Femur (tissue), 1 donor: ENCODE measurements at regions not wholly inside any gene's neighbourhood (a gene's known extent, or its start where the extent isn't known, plus 50 kb on each side); places are given as distances from the start of the nearest gene placed in this dataset.

Experiments
- DNase-seq: peaks from one replicate; pipeline ENCODE4 v3.0.0-alpha.2; 2017

DNA sequence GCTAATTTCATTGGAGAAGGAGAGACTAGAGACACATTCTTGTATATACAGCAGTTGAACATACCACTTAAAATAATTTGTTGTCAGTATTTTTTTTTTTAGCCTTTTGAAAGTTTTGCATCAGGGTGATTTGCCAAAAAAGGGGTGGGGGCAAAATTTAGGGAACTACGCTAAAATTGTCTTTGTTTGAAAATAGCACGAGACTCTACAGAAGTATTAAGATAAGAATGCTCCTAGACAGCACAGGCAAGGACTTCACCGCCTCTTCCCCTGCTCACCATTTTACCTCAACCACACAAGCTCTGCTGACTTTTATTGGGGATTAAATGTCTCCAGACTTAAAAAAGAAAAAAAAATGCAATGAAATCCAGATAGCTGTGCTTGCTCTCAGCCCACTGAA lies 236.1 kb upstream of the USP25 start:
- no peak for DNase-seq

DNA sequence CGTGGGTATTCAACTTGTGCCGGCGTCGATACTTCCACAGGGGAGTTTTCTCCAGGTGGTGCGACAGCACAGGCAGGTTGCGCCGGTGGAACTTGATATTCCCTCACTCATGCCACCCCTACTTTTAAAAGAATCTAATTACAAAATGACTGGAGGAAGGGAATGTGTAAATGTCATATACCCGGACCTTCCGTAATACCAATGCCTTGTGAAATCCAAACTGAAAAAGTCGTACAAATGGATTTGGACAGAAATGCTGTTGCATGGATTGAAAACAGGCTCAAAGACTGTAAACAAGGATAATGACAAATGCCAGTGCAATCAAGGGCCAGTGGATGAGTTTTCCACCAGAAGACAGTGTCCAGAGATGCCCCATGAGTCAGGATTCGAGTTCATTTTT lies 235.3 kb upstream of the USP25 start:
- no peak for DNase-seq

GRCh38 chr21:15495965-15496364 lies 233.8 kb upstream of the USP25 start:
- DNase-seq: no peak

DNA sequence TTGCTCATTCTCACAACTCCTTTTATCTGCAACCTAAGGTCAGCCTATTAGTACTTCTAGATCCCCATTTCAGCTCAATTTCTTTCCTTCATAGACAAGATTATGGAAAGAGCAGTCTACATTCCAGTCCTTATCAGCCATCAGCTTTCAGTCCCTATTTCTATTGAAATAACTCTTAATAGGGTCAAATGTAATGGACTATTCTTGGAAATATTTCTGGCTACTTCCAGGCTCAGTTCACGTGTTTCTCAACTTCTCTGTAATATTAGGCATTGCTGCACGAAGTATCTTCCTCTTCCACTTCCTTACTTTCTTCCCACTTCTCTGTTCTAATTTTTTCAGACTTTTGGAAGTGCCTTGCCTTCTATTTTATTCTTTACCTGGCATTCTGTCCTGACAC lies 232.9 kb upstream of the USP25 start:
- DNase-seq: no peak

DNA sequence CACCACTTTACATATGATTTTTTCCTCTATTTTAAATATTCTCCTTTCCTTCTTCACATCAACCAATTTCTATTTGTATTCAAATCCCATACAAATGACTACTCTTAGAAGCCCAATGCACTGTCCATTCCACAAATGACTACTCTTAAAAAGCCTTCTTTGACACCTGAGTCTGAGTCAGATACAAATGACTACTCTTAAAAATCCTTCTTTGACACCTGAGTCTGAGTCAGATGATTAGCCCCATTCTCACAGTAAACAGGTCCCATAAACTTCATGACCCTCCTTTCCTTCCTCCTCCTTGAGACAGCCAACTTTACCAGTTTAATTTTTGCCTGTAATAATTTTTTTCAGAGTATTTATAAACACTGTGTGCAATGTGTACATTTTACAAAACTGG lies 231.3 kb upstream of the USP25 start:
- no peak for DNase-seq

DNA sequence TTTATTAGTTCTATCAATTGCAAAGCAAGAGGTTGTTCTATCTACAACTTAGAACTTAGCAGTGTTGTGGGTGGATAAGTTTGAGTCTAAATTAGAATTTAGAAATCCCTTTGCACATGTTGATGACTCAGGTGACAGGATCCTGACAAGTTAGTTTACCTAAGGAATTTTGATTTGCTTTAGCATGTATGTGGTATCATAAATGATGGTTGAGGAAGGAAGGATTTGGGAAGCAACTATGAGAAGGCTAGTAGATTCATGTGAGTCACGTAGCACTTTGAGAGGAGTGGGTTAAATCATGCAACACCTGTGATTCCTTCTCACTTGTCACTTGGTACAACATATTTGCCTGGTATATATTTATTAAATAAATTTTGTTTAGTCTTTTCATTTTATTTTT lies 223.7 kb upstream of the USP25 start:
- no peak for DNase-seq

DNA sequence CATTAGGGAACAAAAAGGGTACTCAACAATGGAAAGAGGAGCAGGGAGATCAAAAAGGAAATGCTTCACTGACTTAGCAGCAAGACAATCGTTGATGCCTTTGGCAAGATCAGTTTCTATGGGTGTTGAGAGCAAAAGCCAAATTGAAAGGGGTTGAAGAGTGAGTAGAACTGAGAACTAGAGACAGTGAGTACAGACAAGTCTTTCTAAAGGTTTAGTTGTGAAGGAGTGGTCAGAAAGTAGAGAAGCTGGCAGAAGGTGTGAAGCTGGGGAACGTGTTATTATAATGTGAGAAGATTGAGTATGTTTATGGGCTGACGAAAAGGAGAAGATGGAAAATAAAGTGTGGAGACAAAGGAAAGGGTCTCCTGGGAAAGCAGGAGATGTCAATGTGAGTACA lies 221.2 kb upstream of the USP25 start:
- no peak for DNase-seq

DNA sequence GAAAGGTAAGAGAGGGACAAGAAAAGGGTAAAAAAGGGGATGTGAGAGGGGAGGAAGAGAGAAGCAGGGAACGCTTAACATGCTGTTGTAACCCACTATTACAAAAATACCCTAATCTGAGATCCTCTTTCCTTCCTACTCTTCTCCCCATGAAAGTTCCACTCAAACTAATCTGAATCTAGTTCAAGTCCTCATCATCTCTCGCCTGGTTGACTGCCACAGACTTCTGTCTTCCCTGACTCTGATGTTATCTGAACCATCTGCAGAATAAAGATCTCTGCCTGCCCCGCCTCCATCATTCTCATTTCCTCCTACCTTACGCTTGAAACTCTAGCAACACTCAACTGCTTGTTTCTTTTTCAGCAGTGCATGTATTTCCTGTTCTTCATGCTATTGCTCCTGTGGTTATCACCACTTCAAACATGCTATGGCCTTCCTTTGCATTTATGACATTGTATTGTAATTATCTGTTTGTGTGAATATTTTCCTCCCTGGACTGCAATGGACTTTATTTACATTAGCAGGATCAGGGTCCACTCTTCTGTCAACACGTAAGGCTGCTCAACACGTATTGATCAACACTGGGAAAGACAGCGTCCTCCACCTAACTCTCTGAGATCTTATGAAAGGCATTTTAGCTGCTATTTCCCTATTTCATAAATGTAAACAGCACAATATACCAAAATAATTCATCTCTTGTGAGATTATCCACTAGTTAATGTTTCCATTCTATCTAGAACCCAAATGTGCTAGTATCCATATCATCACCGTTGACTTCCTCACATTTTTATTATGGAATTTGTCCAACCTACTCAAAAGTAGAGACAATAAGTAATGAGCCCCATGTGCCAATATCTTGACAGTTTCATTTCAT lies 215.5 kb upstream of the USP25 start:
- no peak for DNase-seq

DNA sequence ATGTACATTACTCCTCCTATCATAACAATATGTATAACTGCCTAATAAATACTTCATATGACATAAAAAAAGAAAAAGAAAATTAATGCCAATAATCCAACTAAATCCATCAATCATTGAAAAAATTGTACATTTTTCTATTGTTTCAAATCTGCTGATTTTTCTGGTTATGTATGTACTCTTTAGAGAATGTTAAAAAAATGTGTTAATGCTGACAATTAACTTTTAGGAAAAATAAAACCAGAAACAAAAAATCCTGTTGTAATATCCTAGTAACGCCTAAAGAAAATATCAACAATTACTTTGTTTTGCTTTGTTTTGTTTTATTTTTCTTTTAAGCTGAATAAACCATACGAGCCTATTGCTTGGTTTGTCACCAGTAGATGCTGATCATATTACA lies 213.9 kb upstream of the USP25 start:
- no peak for DNase-seq

DNA sequence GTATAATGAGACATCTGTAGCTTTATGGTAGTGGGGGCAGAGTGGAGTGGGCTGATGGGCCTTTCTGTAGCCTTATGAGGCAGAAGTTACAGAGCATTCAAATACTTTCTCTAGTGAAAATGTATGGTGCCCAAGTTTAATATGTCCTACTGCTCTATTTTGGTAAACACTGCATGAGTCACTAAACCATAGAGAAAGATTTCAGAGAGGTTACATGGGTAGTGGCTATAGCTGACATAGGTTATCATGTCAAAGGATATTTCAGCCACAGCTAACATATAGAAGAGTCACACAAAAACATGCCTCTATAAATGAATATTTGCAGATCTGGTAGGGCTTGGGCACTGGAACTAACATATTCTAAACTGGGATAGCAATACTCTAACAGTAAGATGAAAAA lies 212.4 kb upstream of the USP25 start:
- DNase-seq: no peak

- no peak for DNase-seq
Measured at GRCh38 chr21:15520811-15521643, 208.8 kb upstream of the USP25 start.

- no peak for DNase-seq
Measured at GRCh38 chr21:15521644-15522001, 208.2 kb upstream of the USP25 start.

GRCh38 chr21:15522148-15522547 lies 207.6 kb upstream of the USP25 start:
- DNase-seq: no peak

- no peak for DNase-seq
Measured at GRCh38 chr21:15524855-15525254, 204.9 kb upstream of the USP25 start.

GRCh38 chr21:15526798-15527197 lies 203.0 kb upstream of the USP25 start:
- DNase-seq: no peak

DNA sequence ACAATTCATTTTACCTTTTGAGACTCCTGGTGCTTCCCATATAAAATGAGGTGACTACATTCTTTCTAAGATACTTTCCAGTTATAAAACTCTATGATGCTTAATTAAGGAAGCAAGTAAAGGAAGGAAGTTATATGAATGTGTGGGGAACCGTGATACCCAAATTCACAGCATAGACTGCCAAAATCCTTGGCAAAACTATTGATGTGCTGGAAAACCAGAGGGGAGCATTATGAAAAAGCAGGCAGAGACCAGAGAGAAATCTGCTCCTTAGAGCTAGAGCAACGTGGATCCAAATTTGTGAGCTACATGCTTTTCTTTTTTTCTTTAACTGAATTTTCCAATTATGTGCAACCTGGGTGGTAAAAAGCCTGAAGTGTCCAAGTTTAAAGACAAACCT lies 201.4 kb upstream of the USP25 start:
- no peak for DNase-seq

DNA sequence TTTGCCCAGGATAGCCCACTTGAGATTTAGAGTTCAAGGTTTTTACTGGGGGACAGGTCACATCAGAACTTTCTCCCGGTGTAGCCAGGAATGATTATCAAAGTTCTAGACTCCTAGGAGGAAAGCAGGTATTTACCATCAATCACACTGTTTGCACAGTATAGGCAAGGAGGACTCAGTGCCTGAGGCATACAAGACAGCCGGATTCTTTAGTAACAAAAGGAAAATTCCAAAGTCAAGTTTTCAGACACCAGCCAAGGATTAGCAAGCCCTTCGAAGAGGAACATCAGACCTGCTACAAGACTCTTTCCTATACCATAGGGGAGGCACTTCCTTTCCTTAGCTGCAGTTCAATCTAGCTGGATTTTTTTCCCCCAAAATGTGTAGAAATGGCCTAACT lies 197.8 kb upstream of the USP25 start:
- no peak for DNase-seq

- no peak for DNase-seq
Measured at GRCh38 chr21:15533618-15534017, 196.2 kb upstream of the USP25 start.

- DNase-seq: no peak
Measured at GRCh38 chr21:15534450-15534886, 195.3 kb upstream of the USP25 start.

DNA sequence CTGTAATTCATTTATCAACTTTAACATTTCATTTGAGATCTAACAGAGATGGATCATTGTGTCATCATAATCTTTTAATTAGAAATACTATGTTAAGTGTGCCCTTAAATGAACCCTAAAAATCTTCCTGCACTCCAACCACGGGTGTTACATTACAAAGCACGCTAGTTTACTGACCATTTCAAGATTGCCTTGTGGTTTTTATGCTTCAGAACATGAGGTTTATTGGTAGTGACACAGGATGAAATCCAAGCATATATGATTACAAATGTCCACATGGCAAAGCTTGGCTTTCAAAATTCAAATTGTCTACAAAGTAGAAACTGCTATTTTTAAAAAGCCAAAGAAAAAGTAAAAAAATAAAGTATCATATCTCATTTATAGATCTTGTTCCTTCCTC lies 190.4 kb upstream of the USP25 start:
- no peak for DNase-seq

DNA sequence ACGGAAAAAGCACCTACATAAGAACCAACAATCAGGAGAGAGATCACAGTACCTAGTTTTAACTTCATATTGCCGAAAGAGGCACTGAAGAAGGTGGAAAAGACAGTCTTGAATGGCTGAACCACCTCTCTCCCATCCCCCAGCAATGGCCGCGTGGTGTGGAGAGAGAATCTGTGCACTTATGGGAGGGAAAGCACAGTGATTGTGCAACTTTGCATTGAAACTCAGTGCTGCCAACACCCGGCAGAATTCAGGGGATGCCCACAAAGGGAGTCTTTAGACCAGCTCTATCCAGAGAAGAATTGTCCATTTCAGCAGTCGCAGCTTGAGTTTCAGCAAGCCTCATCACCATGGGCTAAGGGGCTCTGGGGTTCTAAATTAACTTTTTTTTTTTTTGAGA lies 186.3 kb upstream of the USP25 start:
- no peak for DNase-seq

DNA sequence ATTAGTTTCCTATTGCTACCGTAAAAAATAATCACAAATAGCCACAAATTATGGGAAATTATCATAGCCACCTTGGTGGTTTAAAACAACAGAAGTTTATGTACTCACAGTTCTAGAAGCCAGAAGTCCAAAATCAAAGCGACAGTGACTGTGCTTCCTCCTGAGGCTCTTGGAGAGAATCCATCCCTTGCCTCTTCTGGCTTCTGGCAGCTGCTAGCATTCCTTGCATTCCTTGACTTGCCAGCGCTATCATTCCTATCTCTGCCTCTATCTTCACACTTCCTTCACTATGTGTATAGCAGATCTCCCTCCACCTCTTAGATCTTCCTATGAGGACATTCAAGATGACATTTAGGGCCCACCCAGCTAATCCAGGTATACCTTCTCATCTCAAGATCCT lies 180.1 kb upstream of the USP25 start:
- DNase-seq: no peak

- DNase-seq: no peak
Measured at GRCh38 chr21:15552914-15553494, 176.8 kb upstream of the USP25 start.

DNA sequence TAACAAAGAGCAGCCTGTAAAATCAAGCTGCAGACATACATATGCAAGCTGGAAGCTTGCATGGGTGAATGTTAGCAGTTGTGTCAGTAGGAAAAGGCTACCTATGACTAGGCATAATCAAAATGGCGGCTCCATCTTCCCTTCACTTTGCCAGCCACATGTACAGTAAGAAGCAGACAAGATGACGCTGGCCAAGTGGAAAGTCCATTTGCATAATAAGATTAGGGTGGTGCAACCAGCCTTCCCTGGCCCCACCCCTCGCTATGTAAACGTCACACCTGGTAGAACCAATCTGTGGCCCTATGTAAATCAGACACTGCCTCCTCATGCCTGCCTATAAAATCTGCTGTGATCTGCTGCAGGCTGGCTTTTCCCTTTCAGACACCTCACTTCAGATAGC lies 171.9 kb upstream of the USP25 start:
- no peak for DNase-seq
